Esophagus muscularis mucosa (tissue), 4 donors: ENCODE measurements at regions not wholly inside any gene's neighbourhood (a gene's known extent, or its start where the extent isn't known, plus 50 kb on each side); places are given as distances from the start of the nearest gene placed in this dataset.

Experiments used
- DNase-seq: peaks from one replicate; pipeline ENCODE4 v3.0.0-alpha.2; 2017; ENCODE audit errors: extremely low spot score
- H3K27ac ChIP-seq, 4 donors: fragments of 200-600 bp; sonication (generic); replicated peaks in 1 of 4; 1 replicate in 3 of 4; 2 replicates in 1 of 4; pipeline ENCODE4 v1.5.1; 2016 to 2019; ENCODE audit warnings: mild to moderate bottlenecking in 1 of 4
- H3K27me3 ChIP-seq, 4 donors: fragments of 200-600 bp; sonication (generic); one replicate each; pipeline versions ENCODE4 v1.5.1 to v1.6.0; 2016 to 2019
- H3K36me3 ChIP-seq, 4 donors: fragments of 200-600 bp; sonication (generic); one replicate each; pipeline ENCODE4 v1.5.1; 2016 to 2019
- H3K4me1 ChIP-seq, 4 donors: fragments of 200-600 bp; sonication (generic); one replicate each; pipeline ENCODE4 v1.5.1; 2016 to 2019
- H3K4me3 ChIP-seq, 4 donors: fragments of 200-600 bp; sonication (generic); 1 replicate in 2 of 4; 2 replicates in 2 of 4; pipeline ENCODE4 v1.5.1; 2016 to 2019; ENCODE audit warnings: mild to moderate bottlenecking in 4 of 4, moderate library complexity in 1 of 4
- H3K9me3 ChIP-seq, 4 donors: fragments of 200-600 bp; sonication (generic); 1 replicate in 3 of 4; 2 replicates in 1 of 4; pipeline ENCODE4 v1.5.1; 2016 to 2019
- EP300 ChIP-seq: sonication (generic); formaldehyde crosslinking; IDR thresholded peaks from one replicate; pipeline ENCODE4 v1.6.1; 2017; ENCODE audit warnings: antibody characterized with exemption
- POLR2A ChIP-seq: fragments of 450-650 bp; IDR thresholded peaks from one replicate; pipeline ENCODE4 v1.6.1; 2017; ENCODE audit warnings: antibody characterized with exemption, moderate library complexity, mild to moderate bottlenecking, low read depth
- POLR2AphosphoS5 ChIP-seq, 2 donors: sonication (generic); formaldehyde crosslinking; IDR thresholded peaks; one replicate each; pipeline ENCODE4 v1.6.1; 2017; ENCODE audit warnings: antibody characterized with exemption in 2 of 2
- WGBS: methylation state at CpG from one replicate; pipeline ENCODE4 v1.1.5; 2018; 5-methylcytosine and 5-hydroxymethylcytosine counted together
- intact Hi-C: fragments of 100-400 bp; cut with DNase I; formaldehyde crosslinking; loops from one replicate; pipeline ENCODE4 v1.15.1; 2023
- TF ChIP-seq, protein P1 (sequence below), 3 experiments: fragments of 200-600 bp in 2 of 3; fragments of 450-650 bp in 1 of 3; sonication (generic) in 2 of 3; IDR thresholded peaks; one replicate each; pipeline ENCODE4 v1.5.1; 2017 to 2019; ENCODE audit warnings: antibody characterized with exemption in 3 of 3, mild to moderate bottlenecking in 2 of 3, moderate library complexity in 1 of 3

DNA sequence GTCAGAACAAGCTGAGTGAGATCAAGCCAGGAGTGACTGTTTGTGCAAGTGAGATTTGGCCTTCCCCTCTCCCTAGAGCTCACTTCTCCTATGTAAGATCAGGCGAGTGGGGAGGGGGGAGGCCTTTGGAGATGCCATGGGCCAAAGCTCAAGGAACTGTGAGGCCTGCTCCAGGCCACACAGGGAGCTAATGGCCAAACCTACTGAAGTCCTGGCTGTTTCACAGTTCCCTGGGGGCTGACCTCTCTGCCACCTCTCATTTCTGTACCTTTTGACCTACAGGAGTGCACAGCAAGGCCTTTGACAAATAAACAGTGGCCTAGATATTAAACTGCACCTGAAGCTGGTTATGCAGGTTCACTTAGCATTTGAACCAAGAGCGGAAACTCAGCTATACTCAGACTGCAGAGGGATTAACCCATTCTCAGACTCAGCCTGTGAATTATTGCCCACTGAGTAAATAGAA lies 235.0 kb upstream of the NT5C1B start:
- Histone ChIP-seq H3K4me1 (peaks cover 8 to 33% (median 21%) of the 10 kb centered on the region in 4 donors), H3K4me3 (no peak overlapping the region), H3K27me3 (no peaks in the 10 kb centered on the region), H3K36me3 (no peaks in the 10 kb centered on the region), H3K9me3 (no peaks in the 10 kb centered on the region), H3K27ac (no peak overlapping the region)
- TF ChIP-seq POLR2AphosphoS5 (IDR thresholded peaks at IDR 0.05): no peak
- TF ChIP-seq, protein P1, sequence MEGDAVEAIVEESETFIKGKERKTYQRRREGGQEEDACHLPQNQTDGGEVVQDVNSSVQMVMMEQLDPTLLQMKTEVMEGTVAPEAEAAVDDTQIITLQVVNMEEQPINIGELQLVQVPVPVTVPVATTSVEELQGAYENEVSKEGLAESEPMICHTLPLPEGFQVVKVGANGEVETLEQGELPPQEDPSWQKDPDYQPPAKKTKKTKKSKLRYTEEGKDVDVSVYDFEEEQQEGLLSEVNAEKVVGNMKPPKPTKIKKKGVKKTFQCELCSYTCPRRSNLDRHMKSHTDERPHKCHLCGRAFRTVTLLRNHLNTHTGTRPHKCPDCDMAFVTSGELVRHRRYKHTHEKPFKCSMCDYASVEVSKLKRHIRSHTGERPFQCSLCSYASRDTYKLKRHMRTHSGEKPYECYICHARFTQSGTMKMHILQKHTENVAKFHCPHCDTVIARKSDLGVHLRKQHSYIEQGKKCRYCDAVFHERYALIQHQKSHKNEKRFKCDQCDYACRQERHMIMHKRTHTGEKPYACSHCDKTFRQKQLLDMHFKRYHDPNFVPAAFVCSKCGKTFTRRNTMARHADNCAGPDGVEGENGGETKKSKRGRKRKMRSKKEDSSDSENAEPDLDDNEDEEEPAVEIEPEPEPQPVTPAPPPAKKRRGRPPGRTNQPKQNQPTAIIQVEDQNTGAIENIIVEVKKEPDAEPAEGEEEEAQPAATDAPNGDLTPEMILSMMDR (IDR thresholded peaks at IDR 0.05): no peak
- no peak for TF ChIP-seq POLR2A
- TF ChIP-seq EP300: no peak
- intact Hi-C loops: no loop called here
- DNase-seq: no peak
- 79% methylated on average over 2 of the region's 2 CpGs for WGBS

DNA sequence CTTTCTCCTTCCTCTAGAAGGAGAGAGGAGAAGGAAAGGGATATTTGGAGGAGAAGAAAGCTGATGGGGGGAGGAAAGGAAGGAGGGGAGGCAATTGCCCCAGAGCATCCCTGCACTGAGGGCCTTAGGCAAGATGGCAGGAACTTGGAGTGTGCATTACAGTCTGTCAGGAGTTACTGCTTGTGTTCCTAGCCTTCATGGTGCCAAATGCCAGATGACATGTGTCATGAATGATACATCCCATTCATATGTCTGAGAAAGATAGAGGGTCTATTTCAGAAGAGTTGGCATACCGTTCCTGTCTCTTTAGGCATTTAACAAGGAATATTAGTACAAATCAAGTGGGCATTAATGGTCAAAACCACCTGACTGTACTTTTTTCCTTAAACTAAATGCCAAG lies 232.1 kb upstream of the NT5C1B start:
- DNase-seq: no peak
- TF ChIP-seq, protein P1 (IDR thresholded peaks at IDR 0.05): no peak
- no peak for TF ChIP-seq POLR2AphosphoS5 (IDR thresholded peaks at IDR 0.05)
- no peak for TF ChIP-seq POLR2A
- TF ChIP-seq EP300: no peak
- H3K27ac ChIP-seq: no peak overlapping the region
- H3K36me3 ChIP-seq: no peaks in the 10 kb centered on the region
- 100% methylated on average over 1 of the region's 1 CpG for WGBS
- H3K9me3 ChIP-seq: no peaks in the 10 kb centered on the region
- peaks cover 5 to 27% (median 16%) of the 10 kb centered on the region in 4 donors for H3K4me1 ChIP-seq
- intact Hi-C loops: no loop called here
- H3K27me3 ChIP-seq: no peaks in the 10 kb centered on the region
- no peak overlapping the region for H3K4me3 ChIP-seq

DNA sequence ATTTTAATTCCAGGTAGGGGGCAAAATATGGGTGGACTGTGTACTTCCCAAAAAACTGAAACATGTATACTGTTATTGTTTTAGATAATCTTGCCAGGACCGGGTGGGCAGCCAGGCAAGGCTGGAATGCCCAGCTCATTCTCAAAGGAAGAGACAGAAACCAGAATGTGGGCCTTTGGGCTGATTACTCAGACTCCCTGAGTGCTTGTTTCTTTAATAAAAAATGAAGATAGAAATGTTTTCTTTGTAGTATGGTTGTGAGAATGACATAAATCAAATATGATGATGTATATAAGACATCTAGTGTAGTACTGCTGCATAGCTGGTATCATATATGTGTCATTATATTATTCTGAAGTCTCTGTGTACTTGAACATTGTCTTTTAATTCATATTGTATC lies 231.6 kb upstream of the NT5C1B start:
- Histone ChIP-seq H3K27me3 (no peaks in the 10 kb centered on the region), H3K36me3 (no peaks in the 10 kb centered on the region), H3K27ac (no peak overlapping the region), H3K4me1 (peaks cover 5 to 27% (median 16%) of the 10 kb centered on the region in 4 donors), H3K9me3 (no peaks in the 10 kb centered on the region), H3K4me3 (no peak overlapping the region)
- TF ChIP-seq EP300 (no peak), POLR2A (no peak), POLR2AphosphoS5 (IDR thresholded peaks at IDR 0.05) (no peak)
- TF ChIP-seq, protein P1 (IDR thresholded peaks at IDR 0.05): no peak
- DNase-seq: no peak
- 50% methylated on average over 1 of the region's 1 CpG for WGBS
- intact Hi-C loops: no loop called here

DNA sequence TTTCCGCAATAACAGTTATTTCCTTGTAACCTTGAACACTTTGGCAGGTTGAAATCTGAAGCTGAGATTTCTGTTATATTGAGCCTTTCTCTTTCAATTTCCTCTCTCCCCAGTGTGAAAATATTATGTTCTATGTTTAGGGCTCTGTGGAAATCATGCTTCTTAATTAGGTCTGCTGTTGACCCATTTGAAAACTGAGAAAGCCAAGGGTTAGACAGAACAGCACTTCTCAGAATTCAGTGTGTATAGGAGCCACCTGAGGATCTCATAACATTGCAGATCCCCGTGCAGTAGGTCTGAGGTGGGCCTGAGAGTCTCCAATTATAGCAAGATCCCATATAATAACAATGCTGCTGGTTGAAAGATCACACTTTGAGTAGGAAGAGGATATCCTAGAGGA lies 230.2 kb upstream of the NT5C1B start:
- no peak overlapping the region for H3K27ac ChIP-seq
- no peak overlapping the region for H3K4me3 ChIP-seq
- intact Hi-C loops: no loop called here
- no peak for TF ChIP-seq EP300
- TF ChIP-seq, protein P1 (IDR thresholded peaks at IDR 0.05): no peak
- no peak for TF ChIP-seq POLR2A
- TF ChIP-seq POLR2AphosphoS5 (IDR thresholded peaks at IDR 0.05): no peak
- H3K9me3 ChIP-seq: no peaks in the 10 kb centered on the region
- DNase-seq: no peak
- peaks cover under 1 to 16% (median 10%) of the 10 kb centered on the region in 4 donors for H3K4me1 ChIP-seq
- 100% methylated on average over 2 of the region's 2 CpGs for WGBS
- no peaks in the 10 kb centered on the region for H3K27me3 ChIP-seq
- no peaks in the 10 kb centered on the region for H3K36me3 ChIP-seq

DNA sequence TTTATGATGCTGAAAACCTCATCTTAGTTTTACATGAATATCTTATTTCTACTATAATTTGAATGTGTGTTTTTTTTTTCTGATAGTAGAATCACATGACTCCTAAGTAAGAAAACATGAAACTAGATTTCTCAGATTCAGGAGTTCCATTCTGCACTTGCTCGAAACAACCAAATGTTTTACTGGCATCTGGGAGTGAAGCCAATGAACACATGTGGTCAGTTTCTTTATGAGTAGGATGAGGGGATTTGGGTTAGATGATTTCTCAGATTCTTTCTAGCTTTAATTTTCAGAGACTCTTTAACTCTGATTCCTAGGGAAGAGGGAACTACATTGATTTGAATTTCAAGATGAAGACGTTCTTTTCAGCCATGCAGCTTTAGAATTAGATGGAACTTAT lies 225.0 kb upstream of the NT5C1B start:
- no peak for DNase-seq
- no peaks in the 10 kb centered on the region for H3K27me3 ChIP-seq
- intact Hi-C loops: no loop called here
- H3K36me3 ChIP-seq: no peaks in the 10 kb centered on the region
- peaks cover 0 to 3% (median 0%) of the 10 kb centered on the region in 4 donors for H3K4me1 ChIP-seq
- TF ChIP-seq POLR2A (no peak), EP300 (no peak), POLR2AphosphoS5 (IDR thresholded peaks at IDR 0.05) (no peak)
- TF ChIP-seq, protein P1 (IDR thresholded peaks at IDR 0.05): no peak
- H3K27ac ChIP-seq: no peak overlapping the region
- no peaks in the 10 kb centered on the region for H3K9me3 ChIP-seq
- H3K4me3 ChIP-seq: no peak overlapping the region
- 82% methylated on average over 2 of the region's 2 CpGs for WGBS
